RWPE1 (cell line): ENCODE measurements at regions not wholly inside any gene's neighbourhood (a gene's known extent, or its start where the extent isn't known, plus 50 kb on each side); places are given as distances from the start of the nearest gene placed in this dataset.

ENCODE experiments used
- CTCF ChIA-PET: fragments of 350-600 bp; sonication (Branson Sonifier 250); formaldehyde crosslinking; extraction: SDS; loops from one replicate; lab custom pipeline; 2021; lab: Yijun Ruan, JAX
- POLR2A ChIA-PET: fragments of 400-600 bp; formaldehyde crosslinking; extraction: SDS; loops from one replicate; lab custom pipeline; 2020; ENCODE audit warnings: antibody characterized with exemption; ENCODE audit not compliant: low non-redundant PET; lab: Yijun Ruan, JAX
- DNase-seq: peaks from one replicate; pipeline ENCODE4 v3.0.0; 2012; ENCODE audit warnings: low spot score
- H3K27ac ChIP-seq: fragments of 450-650 bp; 2 replicates; pipeline ENCODE4 v1.5.1; 2017
- CTCF ChIP-seq: fragments of 450-650 bp; conservative IDR thresholded peaks from 2 replicates; pipeline ENCODE4 v1.5.1; 2017; ENCODE audit warnings: low read depth, mild to moderate bottlenecking

GRCh38 chr7:37633048-37633447 is 50.5 kb upstream of the GPR141 start:
- ChIA-PET CTCF (no interaction called here), POLR2A (no interaction called here)
- TF ChIP-seq CTCF = no peak
- no peak for DNase-seq
- no peak overlapping the region for H3K27ac ChIP-seq
